Trophoblast cell (in vitro differentiated cells and primary cell): ENCODE measurements at regions not wholly inside any gene's neighbourhood (a gene's known extent, or its start where the extent isn't known, plus 50 kb on each side); places are given as distances from the start of the nearest gene placed in this dataset.
"Not testable (repeated sequence)": the region's sequence is repeated elsewhere in the genome, so short reads cannot be mapped to it uniquely, and the experiment has no call there.

Experiments
- DNase-seq, 2 donors: peaks; one replicate each; pipeline ENCODE4 v3.0.0-alpha.2; 2016
- H2AFZ ChIP-seq: 2 replicates; pipeline ENCODE4 v1.6.1; 2013; ENCODE audit warnings: low read length, moderate library complexity, mild to moderate bottlenecking; ENCODE audit not compliant: insufficient read depth, poor library complexity
- H2AK5ac ChIP-seq: 2 replicates; pipeline ENCODE4 v1.6.1; 2013; ENCODE audit warnings: mild to moderate bottlenecking, low read length
- H2BK120ac ChIP-seq: 2 replicates; pipeline ENCODE4 v1.6.1; 2013; ENCODE audit warnings: low read length, mild to moderate bottlenecking, moderate library complexity; ENCODE audit not compliant: insufficient read depth, poor library complexity
- H2BK12ac ChIP-seq: 2 replicates; pipeline ENCODE4 v1.6.1; 2013; ENCODE audit warnings: mild to moderate bottlenecking, low read length, moderate library complexity
- H2BK5ac ChIP-seq: 2 replicates; pipeline ENCODE4 v1.6.1; 2013; ENCODE audit warnings: low read length, low read depth, moderate library complexity, mild to moderate bottlenecking; ENCODE audit not compliant: poor library complexity
- H3K14ac ChIP-seq: 2 replicates; pipeline ENCODE4 v1.6.1; 2013; ENCODE audit warnings: mild to moderate bottlenecking, low read length
- H3K18ac ChIP-seq: 2 replicates; pipeline ENCODE4 v1.6.1; 2013; ENCODE audit warnings: mild to moderate bottlenecking, low read length
- H3K23ac ChIP-seq: 2 replicates; pipeline ENCODE4 v1.6.1; 2013; ENCODE audit warnings: low read length
- H3K27ac ChIP-seq: 2 replicates; pipeline ENCODE4 v1.5.1; 2013; ENCODE audit warnings: low read depth, mild to moderate bottlenecking, inconsistent platforms, low read length, moderate library complexity
- H3K27me3 ChIP-seq: 2 replicates; pipeline ENCODE4 v1.6.1; 2013; ENCODE audit warnings: inconsistent platforms, mild to moderate bottlenecking, low read length, moderate library complexity; ENCODE audit not compliant: insufficient read depth
- H3K36me3 ChIP-seq, 2 experiments: 1 replicate in 1 of 2; 2 replicates in 1 of 2; pipeline ENCODE4 v1.6.1; 2013; ENCODE audit warnings: low read length in 2 of 2, mild to moderate bottlenecking in 2 of 2, moderate library complexity in 1 of 2; ENCODE audit not compliant: insufficient read depth in 2 of 2, control insufficient read depth in 1 of 2
- H3K4ac ChIP-seq: 2 replicates; pipeline ENCODE4 v1.6.1; 2013; ENCODE audit warnings: low read depth, mild to moderate bottlenecking, low read length, moderate library complexity
- H3K4me1 ChIP-seq, 2 experiments: 1 replicate in 1 of 2; 2 replicates in 1 of 2; pipeline ENCODE4 v1.6.1; 2013; ENCODE audit warnings: low read length in 2 of 2, mild to moderate bottlenecking in 2 of 2, moderate library complexity in 1 of 2; ENCODE audit not compliant: insufficient read depth in 2 of 2, control insufficient read depth in 1 of 2
- H3K4me2 ChIP-seq: 2 replicates; pipeline ENCODE4 v1.6.1; 2013; ENCODE audit warnings: inconsistent platforms, mild to moderate bottlenecking, low read length, moderate library complexity
- H3K4me3 ChIP-seq: 2 replicates; pipeline ENCODE4 v1.5.1; 2013; ENCODE audit warnings: mild to moderate bottlenecking, low read depth, low read length, inconsistent platforms
- H3K79me1 ChIP-seq: one replicate; pipeline ENCODE4 v1.6.1; 2013; ENCODE audit warnings: low read length
- H3K79me2 ChIP-seq: 2 replicates; pipeline ENCODE4 v1.6.1; 2013; ENCODE audit warnings: low read length, mild to moderate bottlenecking; ENCODE audit not compliant: control insufficient read depth, insufficient read depth, poor library complexity
- H3K9ac ChIP-seq: 2 replicates; pipeline ENCODE4 v1.6.1; 2013; ENCODE audit warnings: mild to moderate bottlenecking, low read length
- H3K9me3 ChIP-seq: 2 replicates; pipeline ENCODE4 v1.6.1; 2013; ENCODE audit warnings: low read depth, mild to moderate bottlenecking, control low read depth, inconsistent platforms, low read length; ENCODE audit not compliant: insufficient read depth
- H4K12ac ChIP-seq: 2 replicates; pipeline ENCODE4 v1.6.1; 2013; ENCODE audit warnings: low read depth, mild to moderate bottlenecking, low read length, moderate library complexity
- H4K8ac ChIP-seq: 2 replicates; pipeline ENCODE4 v1.6.1; 2013; ENCODE audit warnings: low read depth, mild to moderate bottlenecking, low read length, moderate library complexity
- H4K91ac ChIP-seq: one replicate; pipeline ENCODE4 v1.6.1; 2013; ENCODE audit warnings: low read depth, mild to moderate bottlenecking, low read length, moderate library complexity
- WGBS: extraction: QIAGEN DNeasy Blood & Tissue Kit; methylation state at CpG from one replicate; pipeline ENCODE4 v1.1.7; 2013; ENCODE audit warnings: missing lambda C conversion rate; ENCODE audit not compliant: insufficient read length, insufficient coverage; ENCODE audit errors: extremely low coverage; 5-methylcytosine and 5-hydroxymethylcytosine counted together

DNA sequence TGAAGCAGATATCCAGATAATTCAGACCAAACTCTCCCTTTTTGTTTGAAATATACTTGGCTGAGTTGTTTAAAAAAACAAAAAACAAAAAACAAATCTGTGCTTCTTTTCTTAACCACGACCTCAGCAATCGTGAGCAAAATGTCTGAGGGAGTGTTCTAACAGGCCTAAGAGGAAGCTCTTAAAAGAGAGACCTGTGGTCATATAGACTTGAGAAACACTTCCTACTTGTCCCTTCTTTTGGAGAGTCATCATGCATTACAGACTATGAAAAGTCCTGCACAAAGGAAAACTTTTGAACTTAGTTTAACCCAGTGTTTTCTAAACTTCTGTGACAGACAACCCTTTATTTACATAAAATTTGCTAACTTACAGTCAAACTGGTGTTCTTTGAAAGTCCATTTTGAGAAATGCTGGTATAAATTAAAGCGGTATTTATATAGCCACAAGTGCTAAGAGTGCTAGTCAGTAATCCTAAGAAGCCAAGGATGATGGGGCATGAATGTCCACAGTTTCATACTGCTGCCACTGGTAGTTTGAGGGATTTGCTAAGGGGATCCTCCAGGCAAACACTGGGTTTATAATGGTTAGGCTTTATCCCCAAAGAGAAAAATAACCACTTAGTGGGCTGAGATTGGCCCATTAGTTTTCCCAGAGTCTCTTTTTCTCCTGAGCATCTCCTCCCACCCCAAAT, 199.8 kb downstream of the LRRC70 start:
- no peaks in the 10 kb centered on the region for H3K79me1 ChIP-seq
- H3K14ac ChIP-seq, result no peak overlapping the region
- H3K23ac ChIP-seq, result no peak overlapping the region
- no peak overlapping the region for H3K27ac ChIP-seq
- no peak overlapping the region for H3K4me2 ChIP-seq
- no peak overlapping the region for H4K12ac ChIP-seq
- no peak overlapping the region for H4K8ac ChIP-seq
- H3K27me3 ChIP-seq, result no peaks in the 10 kb centered on the region
- H3K9me3 ChIP-seq, result no peaks in the 10 kb centered on the region
- no peak overlapping the region for H2BK5ac ChIP-seq
- H2AFZ ChIP-seq, result no peak overlapping the region
- no peak for DNase-seq
- no peak overlapping the region for H3K18ac ChIP-seq
- no peaks in the 10 kb centered on the region for H3K36me3 ChIP-seq
- no peak overlapping the region for H2BK120ac ChIP-seq
- no peak overlapping the region for H4K91ac ChIP-seq
- H3K79me2 ChIP-seq, result no peaks in the 10 kb centered on the region
- no peak overlapping the region for H3K4ac ChIP-seq
- no peaks in the 10 kb centered on the region for H3K4me1 ChIP-seq
- H2AK5ac ChIP-seq, result no peak overlapping the region
- WGBS, result no CpG with 5 or more reads among the region's 3 CpGs
- H3K4me3 ChIP-seq, result no peak overlapping the region
- H3K9ac ChIP-seq, result no peak overlapping the region
- no peak overlapping the region for H2BK12ac ChIP-seq

DNA sequence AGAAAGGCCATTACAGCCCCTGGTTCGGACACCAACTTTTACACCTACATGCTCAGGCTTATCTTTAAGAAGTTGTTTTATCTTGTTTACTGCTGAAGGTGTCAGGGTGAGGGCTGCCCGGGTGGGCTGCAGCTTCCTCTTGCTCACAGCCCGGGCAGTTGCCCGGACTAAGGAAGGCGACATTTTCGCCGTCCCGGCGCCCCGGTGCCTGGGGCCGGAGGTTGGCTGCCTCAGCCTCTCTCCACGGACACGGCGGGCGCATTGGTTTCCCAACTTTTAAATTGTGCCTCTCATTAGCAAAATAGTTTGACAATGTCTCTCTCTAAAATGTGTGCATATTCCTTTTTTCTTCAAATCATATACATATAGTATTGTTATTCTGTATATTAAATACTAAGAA, 198.5 kb downstream of the LRRC70 start:
- not testable (repeated sequence) for H3K23ac ChIP-seq, DNase-seq, H3K36me3 ChIP-seq, H3K4me3 ChIP-seq, H3K79me2 ChIP-seq, H3K79me1 ChIP-seq, H3K27ac ChIP-seq, H3K4me2 ChIP-seq, H3K14ac ChIP-seq, H3K4me1 ChIP-seq, H3K4ac ChIP-seq, H3K18ac ChIP-seq, H4K12ac ChIP-seq, H2BK120ac ChIP-seq, H2AK5ac ChIP-seq, H3K9me3 ChIP-seq, H2AFZ ChIP-seq, H2BK12ac ChIP-seq, H3K9ac ChIP-seq, H2BK5ac ChIP-seq, H4K8ac ChIP-seq, H4K91ac ChIP-seq, H3K27me3 ChIP-seq
- no CpG with 5 or more reads among the region's 15 CpGs for WGBS

DNA sequence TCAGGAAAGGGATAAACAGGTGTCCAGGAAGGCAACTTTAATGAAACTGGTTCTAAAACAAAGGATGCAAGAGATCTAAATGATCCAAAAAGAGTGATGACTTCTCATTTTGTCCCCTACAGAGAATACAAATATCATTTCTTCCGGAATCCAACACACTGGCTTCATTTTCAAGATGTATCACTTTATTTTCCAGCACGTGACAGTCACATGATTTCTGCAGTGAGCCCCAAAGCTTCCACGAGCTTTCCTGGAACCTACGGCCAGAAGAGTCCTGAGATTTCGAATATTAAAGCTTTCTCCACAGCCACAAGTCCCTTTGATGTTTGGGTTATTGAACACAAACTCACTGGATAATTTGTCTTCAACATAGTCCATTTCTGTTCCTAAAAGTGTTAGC, 198.0 kb downstream of the LRRC70 start:
- not testable (repeated sequence) for DNase-seq, H3K36me3 ChIP-seq, H3K79me1 ChIP-seq, H3K79me2 ChIP-seq, H3K27me3 ChIP-seq, H2AK5ac ChIP-seq, H2BK12ac ChIP-seq, H3K27ac ChIP-seq, H3K18ac ChIP-seq, H3K9me3 ChIP-seq, H2BK120ac ChIP-seq, H3K4me1 ChIP-seq, H3K4me2 ChIP-seq, H2BK5ac ChIP-seq, H3K14ac ChIP-seq, H3K4me3 ChIP-seq, H3K4ac ChIP-seq, H3K23ac ChIP-seq, H4K91ac ChIP-seq, H2AFZ ChIP-seq, H4K12ac ChIP-seq, H4K8ac ChIP-seq, H3K9ac ChIP-seq
- no CpG with 5 or more reads among the region's 5 CpGs for WGBS

DNA sequence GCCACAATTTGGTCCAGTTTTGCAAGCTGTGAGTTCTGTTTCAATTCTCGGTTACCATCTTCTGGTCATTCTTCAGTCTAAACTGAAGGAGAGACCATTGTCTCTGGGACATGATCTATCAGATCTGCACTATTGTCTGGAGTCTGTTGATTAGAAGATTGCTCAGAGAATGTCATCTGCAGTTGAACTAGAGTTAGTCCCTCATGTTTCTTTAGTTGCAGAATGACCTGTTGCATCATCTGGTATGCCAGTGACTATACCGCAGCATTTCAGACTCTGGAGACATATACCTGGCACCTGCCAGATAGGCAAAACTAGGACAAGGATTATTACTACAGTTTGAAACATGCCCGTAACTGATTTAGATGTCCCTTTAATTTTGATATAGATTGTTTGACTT, 194.8 kb downstream of the LRRC70 start:
- Histone ChIP-seq H3K9me3 (no peaks in the 10 kb centered on the region), H3K4me1 (no peaks in the 10 kb centered on the region), H3K79me1 (no peaks in the 10 kb centered on the region), H2BK5ac (no peak overlapping the region), H3K23ac (no peak overlapping the region), H2AK5ac (no peak overlapping the region), H4K91ac (no peak overlapping the region), H2BK120ac (no peak overlapping the region), H3K14ac (no peak overlapping the region), H3K4ac (no peak overlapping the region), H2AFZ (no peak overlapping the region), H4K12ac (no peak overlapping the region), H3K36me3 (no peaks in the 10 kb centered on the region), H3K4me3 (no peak overlapping the region), H3K79me2 (no peaks in the 10 kb centered on the region), H3K18ac (no peak overlapping the region), H2BK12ac (no peak overlapping the region), H3K4me2 (no peak overlapping the region), H3K27me3 (no peaks in the 10 kb centered on the region), H3K9ac (no peak overlapping the region), H3K27ac (no peak overlapping the region), H4K8ac (no peak overlapping the region)
- no CpG with 5 or more reads among the region's 3 CpGs for WGBS
- DNase-seq, result no peak
